OCI-LY3 (cell line): ENCODE measurements at regions not wholly inside any gene's neighbourhood (a gene's known extent, or its start where the extent isn't known, plus 50 kb on each side); places are given as distances from the start of the nearest gene placed in this dataset.

Experiments used
- H2AFZ ChIP-seq: fragments of 200-600, 300-600 bp; shearing (Covaris generic); 2 replicates; pipeline ENCODE4 v1.6.0; 2014; ENCODE audit warnings: antibody characterized with exemption, low read depth, low read length
- H3K27ac ChIP-seq: fragments of 200-600, 300-600 bp; sonication (generic); 2 replicates; pipeline ENCODE4 v1.5.1; 2014; ENCODE audit warnings: mild to moderate bottlenecking, low read length, moderate library complexity, mixed read lengths
- H3K27me3 ChIP-seq: fragments of 200-600, 300-600 bp; sonication (generic); 2 replicates; pipeline ENCODE4 v1.6.1; 2014; ENCODE audit warnings: low read depth, low read length, mixed read lengths
- H3K36me3 ChIP-seq: fragments of 200-600, 300-600 bp; sonication (generic); replicated peaks from 2 replicates; pipeline ENCODE3; 2014; ENCODE audit warnings: low read depth, low read length, mixed read lengths
- H3K4me1 ChIP-seq: fragments of 300-600, 200-600 bp; sonication (generic); 2 replicates; pipeline ENCODE4 v1.6.1; 2014; ENCODE audit warnings: low read length, mixed read lengths
- H3K4me2 ChIP-seq: fragments of 200-600, 300-600 bp; sonication (generic); 2 replicates; pipeline ENCODE4 v1.6.1; 2014; ENCODE audit warnings: low read length, mixed read lengths
- H3K4me3 ChIP-seq: fragments of 300-600, 200-600 bp; sonication (generic); 2 replicates; pipeline ENCODE4 v1.5.1; 2014; ENCODE audit warnings: antibody characterized with exemption, mild to moderate bottlenecking, low read length, moderate library complexity
- H3K79me2 ChIP-seq: fragments of 300-600, 200-600 bp; shearing (Covaris generic); 2 replicates; pipeline ENCODE4 v1.6.1; 2014; ENCODE audit warnings: mild to moderate bottlenecking, low read length, mixed read lengths
- H3K9ac ChIP-seq: fragments of 300-600, 200-600 bp; shearing (Covaris generic); 2 replicates; pipeline ENCODE4 v1.6.0; 2014; ENCODE audit warnings: mild to moderate bottlenecking, low read length, moderate library complexity
- H3K9me3 ChIP-seq: fragments of 200-600, 300-600 bp; shearing (Covaris generic); 2 replicates; pipeline ENCODE4 v1.6.1; 2014; ENCODE audit warnings: low read length, mixed read lengths; ENCODE audit not compliant: insufficient read depth
- H4K20me1 ChIP-seq: fragments of 200-600, 300-600 bp; sonication (generic); 2 replicates; pipeline ENCODE4 v1.6.1; 2016; ENCODE audit warnings: low read length, mixed read lengths; ENCODE audit not compliant: insufficient read depth
- CTCF ChIP-seq: fragments of 200-600, 300-600 bp; sonication (generic); IDR thresholded peaks from 2 replicates; pipeline ENCODE4 v1.5.1; 2014; ENCODE audit warnings: antibody characterized with exemption, low read length, low read depth
- EZH2phosphoT487 ChIP-seq: fragments of 200-600 bp; shearing (Covaris generic); IDR thresholded peaks from 2 replicates; pipeline ENCODE4 v1.6.1; 2018; ENCODE audit warnings: antibody characterized with exemption, mixed run types, low read depth

- Histone ChIP-seq H3K4me2 (no peak overlapping the region), H3K79me2 (no peaks in the 10 kb centered on the region), H3K4me1 (no peaks in the 10 kb centered on the region), H3K9me3 (no peaks in the 10 kb centered on the region), H3K4me3 (no peak overlapping the region), H3K36me3 (no peaks in the 10 kb centered on the region), H3K9ac (no peak overlapping the region), H4K20me1 (no peaks in the 10 kb centered on the region), H2AFZ (no peak overlapping the region), H3K27ac (no peak overlapping the region), H3K27me3 (no peaks in the 10 kb centered on the region)
- TF ChIP-seq EZH2phosphoT487 (no peak), CTCF (peak; percentile 12; the same call in 1 of the 2 replicates)
These were observed 301.9 kb upstream of the ZC3H12C start for GRCh38 chr11:109791337-109791736.

- H3K4me1 ChIP-seq: no peaks in the 10 kb centered on the region
- H3K27me3 ChIP-seq: no peaks in the 10 kb centered on the region
- no peak overlapping the region for H3K4me3 ChIP-seq
- H3K27ac ChIP-seq: no peak overlapping the region
- no peaks in the 10 kb centered on the region for H3K36me3 ChIP-seq
- H3K9ac ChIP-seq: no peak overlapping the region
- TF ChIP-seq EZH2phosphoT487 (no peak), CTCF (no peak)
- no peaks in the 10 kb centered on the region for H4K20me1 ChIP-seq
- no peak overlapping the region for H3K4me2 ChIP-seq
- H2AFZ ChIP-seq: no peak overlapping the region
- H3K79me2 ChIP-seq: no peaks in the 10 kb centered on the region
- no peaks in the 10 kb centered on the region for H3K9me3 ChIP-seq
These were observed 298.7 kb upstream of the ZC3H12C start for GRCh38 chr11:109794501-109794900.

- Histone ChIP-seq H3K36me3 (no peaks in the 10 kb centered on the region), H4K20me1 (no peaks in the 10 kb centered on the region), H3K79me2 (no peaks in the 10 kb centered on the region), H3K4me3 (no peak overlapping the region), H3K4me2 (no peak overlapping the region), H3K9me3 (no peaks in the 10 kb centered on the region), H3K27ac (no peak overlapping the region), H3K4me1 (no peaks in the 10 kb centered on the region), H2AFZ (no peak overlapping the region), H3K9ac (no peak overlapping the region), H3K27me3 (no peaks in the 10 kb centered on the region)
- TF ChIP-seq EZH2phosphoT487 (no peak), CTCF (no peak)
These were observed 298.0 kb upstream of the ZC3H12C start for GRCh38 chr11:109795234-109795633.

- H3K4me2 ChIP-seq: no peak overlapping the region
- H3K79me2 ChIP-seq: no peaks in the 10 kb centered on the region
- no peaks in the 10 kb centered on the region for H4K20me1 ChIP-seq
- no peak overlapping the region for H3K27ac ChIP-seq
- no peaks in the 10 kb centered on the region for H3K9me3 ChIP-seq
- no peaks in the 10 kb centered on the region for H3K27me3 ChIP-seq
- no peaks in the 10 kb centered on the region for H3K4me1 ChIP-seq
- H3K36me3 ChIP-seq: no peaks in the 10 kb centered on the region
- TF ChIP-seq CTCF: no peak
- TF ChIP-seq EZH2phosphoT487: no peak
- H3K4me3 ChIP-seq: no peak overlapping the region
- H2AFZ ChIP-seq: no peak overlapping the region
- H3K9ac ChIP-seq: no peak overlapping the region
These were observed 296.9 kb upstream of the ZC3H12C start for GRCh38 chr11:109796253-109796652.
